GM12878 (cell line): ENCODE measurements at regions not wholly inside any gene's neighbourhood (a gene's known extent, or its start where the extent isn't known, plus 50 kb on each side); places are given as distances from the start of the nearest gene placed in this dataset.

Source experiments
- ATAC-seq: fragments of 200-7000 bp; cut with Tn5 transposase; 3 replicates; pipeline ENCODE4 v1.9.1; 2020; ENCODE audit warnings: mild to moderate bottlenecking, moderate library complexity
- BruUV-seq: library from RNA; stranded (reverse); fragments of 400-500 nt; replicated peaks from 2 replicates; lab custom pipeline; 2021; lab: Mats Ljungman, UMichigan
- CTCF ChIA-PET: fragments of 300-600 bp; sonication (Branson Sonifier 250); formaldehyde crosslinking; extraction: SDS; loops from one replicate; lab custom pipeline; 2021; ENCODE audit warnings: inconsistent platforms; lab: Yijun Ruan, JAX
- POLR2A ChIA-PET: fragments of 350-600 bp; formaldehyde crosslinking; extraction: SDS; loops from one replicate; lab custom pipeline; 2021; ENCODE audit warnings: inconsistent platforms; lab: Charles Lee
- RAD21 ChIA-PET: fragments of 300-600 bp; sonication (Branson Sonifier 250); formaldehyde crosslinking; loops from one replicate; lab custom pipeline; 2023; ENCODE audit warnings: antibody characterized with exemption; ENCODE audit not compliant: unreplicated experiment; lab: Charles Lee
- SMC1A ChIA-PET: fragments of 300-600 bp; sonication (Branson Sonifier 250); formaldehyde crosslinking; loops from one replicate; lab custom pipeline; 2023; ENCODE audit not compliant: unreplicated experiment, uncharacterized antibody; lab: Charles Lee
- DNase-seq: peaks from one replicate; pipeline ENCODE4 v3.0.0-alpha.2; 2011; ENCODE audit warnings: low read depth, low spot score
- FAIRE-seq: peaks from 3 replicates; lab custom pipeline; 2011; peaks lifted over from hg19 to GRCh38; lab: Jason Lieb, UNC
- H2AFZ ChIP-seq: 2 replicates; pipeline ENCODE4 v1.6.0; 2011; ENCODE audit warnings: low read depth, low read length, control low read depth; ENCODE audit not compliant: control insufficient read depth
- H3K27ac ChIP-seq: 2 replicates; pipeline ENCODE4 v1.5.1; 2011; ENCODE audit warnings: control low read depth; ENCODE audit not compliant: control insufficient read depth, insufficient read depth
- H3K27me3 ChIP-seq, 2 experiments: replicated peaks in 1 of 2; 2 replicates each; pipeline versions ENCODE4 v1.6.0 to v1.6.1; 2011; ENCODE audit warnings: low read length in 1 of 2; ENCODE audit not compliant: control insufficient read depth in 2 of 2, insufficient read depth in 2 of 2
- H3K36me3 ChIP-seq, 2 experiments: 2 replicates each; pipeline ENCODE4 v1.5.1; 2011; ENCODE audit warnings: low read length in 1 of 2; ENCODE audit not compliant: control insufficient read depth in 2 of 2, insufficient read depth in 2 of 2
- H3K4me1 ChIP-seq: 2 replicates; pipeline ENCODE4 v1.6.1; 2011; ENCODE audit warnings: mild to moderate bottlenecking, low read length, moderate library complexity, mixed read lengths; ENCODE audit not compliant: control insufficient read depth, insufficient read depth
- H3K4me2 ChIP-seq: 2 replicates; pipeline ENCODE4 v1.6.0; 2011; ENCODE audit warnings: control low read depth; ENCODE audit not compliant: control insufficient read depth, insufficient read depth
- H3K4me3 ChIP-seq: fragments of 200-600 bp; sonication (generic); 2 replicates; pipeline ENCODE4 v1.5.1; 2016
- H3K79me2 ChIP-seq: 2 replicates; pipeline ENCODE4 v1.6.0; 2011; ENCODE audit warnings: low read length; ENCODE audit not compliant: control insufficient read depth, insufficient read depth
- H3K9ac ChIP-seq: 2 replicates; pipeline ENCODE4 v1.8.0; 2011; ENCODE audit warnings: low read length, control low read depth, mixed read lengths; ENCODE audit not compliant: control insufficient read depth, insufficient read depth
- H3K9me3 ChIP-seq: replicated peaks from 3 replicates; pipeline ENCODE4 v1.5.1; 2011; ENCODE audit warnings: mild to moderate bottlenecking, low read length; ENCODE audit not compliant: control insufficient read depth, insufficient read depth
- H4K20me1 ChIP-seq: 2 replicates; pipeline ENCODE4 v1.6.0; 2011; ENCODE audit not compliant: control insufficient read depth, insufficient read depth
- ATF7 ChIP-seq: fragments of 450-650 bp; IDR thresholded peaks from 2 replicates; pipeline ENCODE4 v1.6.1; 2016; ENCODE audit warnings: low read depth, mild to moderate bottlenecking
- BACH1 ChIP-seq: fragments of 450-650 bp; IDR thresholded peaks from 2 replicates; pipeline ENCODE4 v1.6.1; 2017; ENCODE audit warnings: mild to moderate bottlenecking, borderline replicate concordance
- BRCA1 ChIP-seq: IDR thresholded peaks from 2 replicates; pipeline ENCODE4 v1.6.1; 2011; ENCODE audit warnings: low read depth, low read length, improper control_type of control experiment
- CBX5 ChIP-seq: sonication (generic); IDR thresholded peaks from 2 replicates; pipeline ENCODE4 v1.6.1; 2016; ENCODE audit warnings: low read depth, moderate library complexity, mild to moderate bottlenecking, inconsistent platforms
- ESRRA ChIP-seq: IDR thresholded peaks from 2 replicates; pipeline ENCODE4 v1.6.1; 2012; ENCODE audit warnings: mild to moderate bottlenecking, low read length, improper control_type of control experiment
- GABPA ChIP-seq: IDR thresholded peaks from 2 replicates; pipeline ENCODE4 v1.6.1; 2014; ENCODE audit warnings: antibody characterized with exemption, low read depth, mild to moderate bottlenecking, inconsistent platforms
- MTA2 ChIP-seq: fragments of 450-650 bp; IDR thresholded peaks from 2 replicates; pipeline ENCODE4 v1.6.1; 2016; ENCODE audit warnings: low read depth, mild to moderate bottlenecking, moderate library complexity
- MXI1 ChIP-seq: fragments of 150-350 bp; IDR thresholded peaks from 2 replicates; pipeline ENCODE4 v1.6.1; 2011; ENCODE audit warnings: low read depth, mild to moderate bottlenecking, inconsistent platforms, low read length, improper control_type of control experiment
- NBN ChIP-seq: fragments of 450-650 bp; IDR thresholded peaks from 2 replicates; pipeline ENCODE4 v1.6.1; 2016
- SPI1 ChIP-seq: IDR thresholded peaks from 2 replicates; pipeline ENCODE4 v1.6.1; 2011; ENCODE audit warnings: low read depth, mild to moderate bottlenecking, low read length, moderate library complexity, borderline replicate concordance; ENCODE audit not compliant: insufficient read depth
- SRF ChIP-seq, 2 experiments: IDR thresholded peaks; 2 replicates each; pipeline ENCODE4 v1.6.1; 2011; ENCODE audit warnings: low read depth in 2 of 2, low read length in 2 of 2, mild to moderate bottlenecking in 1 of 2, moderate library complexity in 1 of 2
- SUPT20H ChIP-seq: IDR thresholded peaks from 2 replicates; pipeline ENCODE4 v1.6.1; 2011; ENCODE audit warnings: low read depth, mild to moderate bottlenecking, low read length, moderate library complexity, borderline replicate concordance; ENCODE audit not compliant: control insufficient read depth
- TARDBP ChIP-seq: IDR thresholded peaks from 2 replicates; pipeline ENCODE4 v1.6.1; 2016; ENCODE audit warnings: borderline replicate concordance
- TCF12 ChIP-seq: IDR thresholded peaks from 2 replicates; pipeline ENCODE4 v1.6.1; 2011; ENCODE audit warnings: low read depth, mild to moderate bottlenecking, low read length
- YY1 ChIP-seq: IDR thresholded peaks from 2 replicates; pipeline ENCODE4 v1.6.1; 2011; ENCODE audit warnings: low read depth, mild to moderate bottlenecking, low read length
- ZZZ3 ChIP-seq: IDR thresholded peaks from 2 replicates; pipeline ENCODE4 v1.6.1; 2011; ENCODE audit warnings: low read depth; ENCODE audit not compliant: control insufficient read depth, insufficient read length
- WGBS: methylation state at CpG from one replicate; pipeline ENCODE4 v1.1.6; 2016; ENCODE audit warnings: low lambda C conversion rate; ENCODE audit not compliant: insufficient replicate concordance, insufficient coverage; ENCODE audit errors: missing lambda C conversion rate; 5-methylcytosine and 5-hydroxymethylcytosine counted together
- in situ Hi-C: fragments of 300-500 bp; cut with MboI; formaldehyde crosslinking; loops from 9 replicates; pipeline ENCODE4 v1.14.3; 2018; ENCODE audit warnings: mixed read lengths
- intact Hi-C: fragments of 100-400 bp; cut with micrococcal nuclease; formaldehyde crosslinking; loops from one replicate; pipeline ENCODE4 v1.14.2; 2022; ENCODE audit not compliant: unreplicated experiment
- TF ChIP-seq, protein P1 (sequence below): fragments of 450-650 bp; IDR thresholded peaks from 2 replicates; pipeline ENCODE4 v1.6.1; 2017; ENCODE audit warnings: mild to moderate bottlenecking, moderate library complexity
- TF ChIP-seq, protein P2 (sequence below): IDR thresholded peaks from 2 replicates; pipeline ENCODE4 v1.6.1; 2012; ENCODE audit warnings: low read depth, low read length, improper control_type of control experiment
- TF ChIP-seq, protein P3 (sequence below), 3 experiments: IDR thresholded peaks in 2 of 3; conservative IDR thresholded peaks in 1 of 3; 2 replicates each; pipeline ENCODE4 v1.5.1; 2011; ENCODE audit warnings: low read depth in 3 of 3, low read length in 3 of 3, mild to moderate bottlenecking in 3 of 3, control low read depth in 2 of 3, moderate library complexity in 2 of 3, inconsistent platforms in 1 of 3, mixed read lengths in 1 of 3; ENCODE audit not compliant: control insufficient read depth in 2 of 3, insufficient read depth in 1 of 3; ENCODE audit errors: extremely low read depth in 1 of 3

DNA sequence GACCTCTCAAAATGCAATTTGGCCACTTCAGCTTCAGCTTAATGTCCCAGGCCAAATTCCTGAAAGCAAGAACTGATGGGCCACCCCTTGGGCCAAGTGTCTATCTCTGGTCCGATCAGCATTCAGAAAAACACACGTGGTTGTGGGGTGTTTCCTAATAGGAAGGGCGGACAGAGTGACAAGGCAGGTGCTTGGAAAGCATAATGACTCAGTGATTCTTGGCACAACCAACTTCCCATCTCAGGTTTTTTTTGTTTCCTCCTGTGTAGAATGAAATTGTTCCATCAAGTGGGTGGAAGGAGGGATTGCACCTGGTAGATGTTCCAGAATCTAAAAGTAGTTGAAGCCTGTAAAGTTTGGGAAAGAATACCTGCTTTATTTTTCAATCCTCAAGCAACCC, 155.6 kb downstream of the HS3ST2 start (continued):
- TF ChIP-seq CBX5 (no peak), TARDBP (no peak), BRCA1 (no peak), NBN (no peak), SUPT20H (no peak), MXI1 (no peak), MTA2 (no peak)

DNA sequence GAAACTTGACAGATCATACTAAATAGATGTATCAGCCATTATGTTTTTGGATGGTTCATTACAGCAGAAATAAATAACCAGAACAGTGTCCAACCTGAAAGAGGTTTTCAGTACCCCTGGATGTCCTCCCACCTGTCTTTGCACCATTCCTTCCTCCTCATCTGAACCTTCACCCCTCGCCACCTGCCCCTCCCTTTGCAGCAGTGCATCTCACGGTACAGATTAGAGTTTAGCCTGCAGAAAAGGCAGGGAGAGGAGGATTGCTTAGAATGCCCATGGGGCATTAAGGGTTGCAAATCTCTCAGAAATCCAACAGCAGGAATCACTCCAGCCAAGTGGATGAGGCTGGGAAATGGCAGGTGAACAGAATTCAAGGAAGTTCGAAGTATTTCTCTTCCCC, 155.0 kb downstream of the HS3ST2 start:
- in situ Hi-C loops (no loop called here), intact Hi-C loops (no loop called here)
- ATAC-seq (no peak), FAIRE-seq (no peak), DNase-seq (no peak)
- Histone ChIP-seq H3K36me3 (no peaks in the 10 kb centered on the region), H3K4me1 (no peaks in the 10 kb centered on the region), H3K27me3 (no peaks in the 10 kb centered on the region; a peak in 1 of 4 replicates), H3K79me2 (no peaks in the 10 kb centered on the region), H3K27ac (no peak overlapping the region), H2AFZ (no peak overlapping the region), H3K9ac (no peak overlapping the region), H3K4me2 (no peak overlapping the region), H4K20me1 (no peaks in the 10 kb centered on the region), H3K9me3 (no peaks in the 10 kb centered on the region), H3K4me3 (no peak overlapping the region)
- ChIA-PET RAD21 (interaction anchor here (0.6 kb wide), 1 partner anchor 103 kb away, joined by 4 read pairs; no protein-coding TSS in a partner anchor), SMC1A (no interaction called here), POLR2A (no interaction called here), CTCF (no interaction called here)
- 3% methylated on average over 3 of the region's 3 CpGs for WGBS
- BruUV-seq: no TSS peak
- no peak for TF ChIP-seq BACH1
- TF ChIP-seq SPI1: no peak
- no peak for TF ChIP-seq TCF12
- TF ChIP-seq SRF (IDR thresholded peaks at IDR 0.05; ENCODE audit: low read depth in 2 of 2, low read length in 2 of 2): no peak
- TF ChIP-seq, protein P1, sequence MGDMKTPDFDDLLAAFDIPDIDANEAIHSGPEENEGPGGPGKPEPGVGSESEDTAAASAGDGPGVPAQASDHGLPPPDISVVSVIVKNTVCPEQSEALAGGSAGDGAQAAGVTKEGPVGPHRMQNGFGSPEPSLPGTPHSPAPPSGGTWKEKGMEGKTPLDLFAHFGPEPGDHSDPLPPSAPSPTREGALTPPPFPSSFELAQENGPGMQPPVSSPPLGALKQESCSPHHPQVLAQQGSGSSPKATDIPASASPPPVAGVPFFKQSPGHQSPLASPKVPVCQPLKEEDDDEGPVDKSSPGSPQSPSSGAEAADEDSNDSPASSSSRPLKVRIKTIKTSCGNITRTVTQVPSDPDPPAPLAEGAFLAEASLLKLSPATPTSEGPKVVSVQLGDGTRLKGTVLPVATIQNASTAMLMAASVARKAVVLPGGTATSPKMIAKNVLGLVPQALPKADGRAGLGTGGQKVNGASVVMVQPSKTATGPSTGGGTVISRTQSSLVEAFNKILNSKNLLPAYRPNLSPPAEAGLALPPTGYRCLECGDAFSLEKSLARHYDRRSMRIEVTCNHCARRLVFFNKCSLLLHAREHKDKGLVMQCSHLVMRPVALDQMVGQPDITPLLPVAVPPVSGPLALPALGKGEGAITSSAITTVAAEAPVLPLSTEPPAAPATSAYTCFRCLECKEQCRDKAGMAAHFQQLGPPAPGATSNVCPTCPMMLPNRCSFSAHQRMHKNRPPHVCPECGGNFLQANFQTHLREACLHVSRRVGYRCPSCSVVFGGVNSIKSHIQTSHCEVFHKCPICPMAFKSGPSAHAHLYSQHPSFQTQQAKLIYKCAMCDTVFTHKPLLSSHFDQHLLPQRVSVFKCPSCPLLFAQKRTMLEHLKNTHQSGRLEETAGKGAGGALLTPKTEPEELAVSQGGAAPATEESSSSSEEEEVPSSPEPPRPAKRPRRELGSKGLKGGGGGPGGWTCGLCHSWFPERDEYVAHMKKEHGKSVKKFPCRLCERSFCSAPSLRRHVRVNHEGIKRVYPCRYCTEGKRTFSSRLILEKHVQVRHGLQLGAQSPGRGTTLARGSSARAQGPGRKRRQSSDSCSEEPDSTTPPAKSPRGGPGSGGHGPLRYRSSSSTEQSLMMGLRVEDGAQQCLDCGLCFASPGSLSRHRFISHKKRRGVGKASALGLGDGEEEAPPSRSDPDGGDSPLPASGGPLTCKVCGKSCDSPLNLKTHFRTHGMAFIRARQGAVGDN: no peak
- TF ChIP-seq ATF7: no peak
- TF ChIP-seq ESRRA: no peak
- TF ChIP-seq, protein P2, sequence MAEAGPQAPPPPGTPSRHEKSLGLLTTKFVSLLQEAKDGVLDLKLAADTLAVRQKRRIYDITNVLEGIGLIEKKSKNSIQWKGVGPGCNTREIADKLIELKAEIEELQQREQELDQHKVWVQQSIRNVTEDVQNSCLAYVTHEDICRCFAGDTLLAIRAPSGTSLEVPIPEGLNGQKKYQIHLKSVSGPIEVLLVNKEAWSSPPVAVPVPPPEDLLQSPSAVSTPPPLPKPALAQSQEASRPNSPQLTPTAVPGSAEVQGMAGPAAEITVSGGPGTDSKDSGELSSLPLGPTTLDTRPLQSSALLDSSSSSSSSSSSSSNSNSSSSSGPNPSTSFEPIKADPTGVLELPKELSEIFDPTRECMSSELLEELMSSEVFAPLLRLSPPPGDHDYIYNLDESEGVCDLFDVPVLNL: no peak
- TF ChIP-seq YY1: no peak
- TF ChIP-seq GABPA: no peak
- no peak for TF ChIP-seq ZZZ3
- TF ChIP-seq, protein P3, sequence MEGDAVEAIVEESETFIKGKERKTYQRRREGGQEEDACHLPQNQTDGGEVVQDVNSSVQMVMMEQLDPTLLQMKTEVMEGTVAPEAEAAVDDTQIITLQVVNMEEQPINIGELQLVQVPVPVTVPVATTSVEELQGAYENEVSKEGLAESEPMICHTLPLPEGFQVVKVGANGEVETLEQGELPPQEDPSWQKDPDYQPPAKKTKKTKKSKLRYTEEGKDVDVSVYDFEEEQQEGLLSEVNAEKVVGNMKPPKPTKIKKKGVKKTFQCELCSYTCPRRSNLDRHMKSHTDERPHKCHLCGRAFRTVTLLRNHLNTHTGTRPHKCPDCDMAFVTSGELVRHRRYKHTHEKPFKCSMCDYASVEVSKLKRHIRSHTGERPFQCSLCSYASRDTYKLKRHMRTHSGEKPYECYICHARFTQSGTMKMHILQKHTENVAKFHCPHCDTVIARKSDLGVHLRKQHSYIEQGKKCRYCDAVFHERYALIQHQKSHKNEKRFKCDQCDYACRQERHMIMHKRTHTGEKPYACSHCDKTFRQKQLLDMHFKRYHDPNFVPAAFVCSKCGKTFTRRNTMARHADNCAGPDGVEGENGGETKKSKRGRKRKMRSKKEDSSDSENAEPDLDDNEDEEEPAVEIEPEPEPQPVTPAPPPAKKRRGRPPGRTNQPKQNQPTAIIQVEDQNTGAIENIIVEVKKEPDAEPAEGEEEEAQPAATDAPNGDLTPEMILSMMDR (IDR thresholded peaks at IDR 0.05 in 2 of 3, conservative IDR thresholded peaks at IDR 0.05 in 1 of 3; ENCODE audit: control insufficient read depth in 2 of 3, extremely low read depth in 1 of 3, insufficient read depth in 1 of 3, low read depth in 3 of 3, low read length in 3 of 3): no peak
- TF ChIP-seq TARDBP: no peak
